GM19351 (cell line): ENCODE measurements at regions not wholly inside any gene's neighbourhood (a gene's known extent, or its start where the extent isn't known, plus 50 kb on each side); places are given as distances from the start of the nearest gene placed in this dataset.
A peak's percentile ranks its signal among the peaks of the same experiment; 100 is the strongest.

Experiments used
- ATAC-seq: cut with Tn5 transposase; IDR thresholded peaks from one replicate; pipeline ENCODE4 v1.9.1; 2021; ENCODE audit warnings: mild to moderate bottlenecking, moderate library complexity; ENCODE audit not compliant: unreplicated experiment

- no peak for ATAC-seq
Measured at GRCh38 chr2:76274160-76274559, 563.4 kb upstream of the GCFC2 start.

- no peak for ATAC-seq
Measured at GRCh38 chr2:76270096-76270710, 559.5 kb upstream of the GCFC2 start.

- no peak for ATAC-seq
Measured at GRCh38 chr2:76268902-76269620, 558.3 kb upstream of the GCFC2 start.

- ATAC-seq = no peak
Measured at GRCh38 chr2:76268484-76268883, 557.8 kb upstream of the GCFC2 start.

- no peak for ATAC-seq
Measured at GRCh38 chr2:76257802-76258201, 547.1 kb upstream of the GCFC2 start.

GRCh38 chr2:76256458-76257088, 545.9 kb upstream of the GCFC2 start:
- ATAC-seq = no peak

- ATAC-seq = no peak
Measured at GRCh38 chr2:76252704-76253103, 542.0 kb upstream of the GCFC2 start.

GRCh38 chr2:76251342-76251741, 540.6 kb upstream of the GCFC2 start:
- ATAC-seq = no peak

GRCh38 chr2:76247006-76247405, 536.3 kb upstream of the GCFC2 start:
- ATAC-seq = no peak

GRCh38 chr2:76211991-76212985, 501.6 kb upstream of the GCFC2 start:
- ATAC-seq = no peak

GRCh38 chr2:76210551-76210950, 499.8 kb upstream of the GCFC2 start:
- no peak for ATAC-seq

GRCh38 chr2:76204048-76204447, 493.3 kb upstream of the GCFC2 start:
- ATAC-seq = no peak

- no peak for ATAC-seq
Measured at GRCh38 chr2:76202866-76203265, 492.2 kb upstream of the GCFC2 start.

GRCh38 chr2:76197842-76198448, 487.2 kb upstream of the GCFC2 start:
- peak; percentile 78 for ATAC-seq

GRCh38 chr2:76197428-76197827, 486.7 kb upstream of the GCFC2 start:
- no peak for ATAC-seq

GRCh38 chr2:76194031-76194775, 483.5 kb upstream of the GCFC2 start:
- ATAC-seq = no peak

GRCh38 chr2:76193089-76193488, 482.4 kb upstream of the GCFC2 start:
- ATAC-seq = no peak

GRCh38 chr2:76188334-76189008, 477.8 kb upstream of the GCFC2 start:
- no peak for ATAC-seq

- no peak for ATAC-seq
Measured at GRCh38 chr2:76187415-76187814, 476.7 kb upstream of the GCFC2 start.
